Dermis microvascular lymphatic vessel endothelial cell (primary cell): ENCODE measurements at regions not wholly inside any gene's neighbourhood (a gene's known extent, or its start where the extent isn't known, plus 50 kb on each side); places are given as distances from the start of the nearest gene placed in this dataset.

ENCODE experiments used
- DNase-seq, 2 donors: peaks; one replicate each; pipeline versions ENCODE4 v3.0.0 to v3.0.0-alpha.2; 2010; ENCODE audit warnings: low read depth in 2 of 2

DNA sequence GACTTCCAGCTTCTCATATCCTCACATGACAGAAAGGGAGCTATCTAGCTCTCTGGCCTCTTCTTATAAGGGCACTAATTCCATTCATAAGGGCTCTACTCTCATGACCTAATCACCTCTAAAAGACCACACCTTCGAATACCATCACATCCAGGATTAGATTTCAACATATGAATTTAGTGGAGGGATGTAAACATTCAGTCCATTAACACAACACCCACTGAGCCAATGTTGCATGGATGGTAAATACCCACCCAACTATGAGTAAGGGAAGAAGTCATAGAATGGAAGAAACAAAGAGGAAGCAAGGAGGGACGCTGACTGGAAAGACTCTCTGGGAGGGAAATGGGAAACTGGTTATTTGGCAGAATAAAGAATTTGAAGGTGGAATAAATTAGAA is 112.6 kb upstream of the CCDC112 start:
- no peak for DNase-seq

DNA sequence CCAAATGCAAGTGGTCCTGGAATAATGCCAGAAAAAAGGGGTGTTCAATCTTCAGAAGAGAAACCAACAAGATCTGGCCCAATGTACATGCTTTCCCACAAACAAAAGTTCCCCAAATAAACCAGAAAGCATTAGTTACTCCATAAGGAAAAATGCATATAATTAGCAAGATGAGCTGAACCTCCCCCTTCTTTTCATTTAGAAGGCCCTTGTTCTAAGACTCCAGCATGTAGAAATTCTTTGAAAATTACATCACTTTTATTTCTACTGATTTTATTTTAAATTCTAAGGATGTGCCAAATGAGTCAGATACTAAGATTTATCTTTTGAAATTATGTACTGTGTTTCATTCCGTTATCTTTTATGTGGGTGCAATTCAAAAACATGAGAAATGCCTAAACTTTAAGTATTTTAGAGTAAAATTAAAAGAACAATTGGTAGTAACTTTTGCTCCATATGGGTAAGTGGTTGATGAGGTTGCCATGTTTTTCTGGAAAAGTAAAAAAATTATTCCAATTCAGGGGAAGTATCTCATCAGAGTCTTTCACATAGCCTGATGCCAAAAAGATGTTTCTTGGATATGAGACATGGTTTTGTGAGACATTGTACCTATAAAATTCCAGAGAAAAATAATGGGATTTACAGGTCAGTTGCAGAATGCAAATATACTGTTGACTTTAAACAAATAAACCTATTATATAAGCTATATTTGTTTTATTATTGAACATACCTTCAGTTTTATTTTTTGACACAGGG is 106.5 kb upstream of the CCDC112 start:
- no peak for DNase-seq

DNA sequence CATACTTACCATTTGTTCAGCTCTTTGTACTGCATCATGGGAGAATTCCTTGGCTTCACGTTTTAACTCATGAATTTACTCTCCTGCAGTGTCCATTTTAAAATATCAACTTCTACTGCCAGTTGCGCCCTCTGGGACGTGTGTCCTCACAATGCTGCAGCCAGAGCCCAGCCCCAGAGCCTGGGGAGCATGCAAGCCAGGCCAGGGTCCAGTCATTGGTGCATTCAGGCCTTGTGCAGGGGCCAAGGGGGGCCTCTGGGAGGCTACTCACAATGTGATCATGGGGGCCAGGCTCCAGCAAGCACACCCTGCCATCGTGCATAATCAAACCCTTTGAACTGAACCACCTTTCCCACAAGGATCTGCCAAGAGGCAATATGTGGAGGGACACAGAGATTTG is 105.6 kb upstream of the CCDC112 start:
- DNase-seq, result no peak

DNA sequence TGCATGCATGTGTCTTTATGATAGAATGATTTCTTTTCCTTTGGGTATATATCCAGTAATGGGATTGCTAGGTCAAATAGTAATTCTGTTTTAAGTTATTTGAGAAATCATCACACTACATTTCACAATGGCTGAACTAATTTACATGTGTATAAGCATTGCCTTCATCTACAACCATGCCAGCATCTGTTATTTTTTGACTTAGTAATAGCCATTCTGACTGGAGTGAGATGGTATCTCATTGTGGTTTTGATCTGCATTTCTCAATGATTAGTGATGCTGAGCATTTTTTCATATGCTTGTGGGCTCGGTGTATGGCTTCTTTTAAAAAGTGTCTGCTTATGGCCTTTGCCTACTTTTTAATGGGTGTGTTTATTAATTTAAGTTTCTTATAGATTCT is 102.3 kb upstream of the CCDC112 start:
- no peak for DNase-seq

DNA sequence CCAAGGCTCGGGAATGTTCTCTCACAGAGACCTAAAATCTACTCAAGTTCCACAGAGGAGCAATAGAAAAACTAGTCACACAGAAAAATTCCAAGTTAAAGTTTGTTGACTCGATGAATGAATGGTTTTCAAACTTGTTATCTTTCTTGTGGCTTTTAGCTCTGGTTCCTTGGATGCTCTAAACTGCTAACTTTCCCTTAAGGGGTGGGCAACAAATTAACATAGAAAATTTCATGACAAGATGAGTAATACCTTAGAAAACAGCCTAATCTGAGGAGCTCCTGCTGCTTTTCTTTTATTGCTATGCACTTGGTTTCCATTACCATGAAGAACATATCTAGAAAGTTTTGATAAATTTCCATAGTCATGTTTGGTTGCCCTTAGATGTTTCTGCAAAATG is 100.2 kb upstream of the CCDC112 start:
- no peak for DNase-seq

DNA sequence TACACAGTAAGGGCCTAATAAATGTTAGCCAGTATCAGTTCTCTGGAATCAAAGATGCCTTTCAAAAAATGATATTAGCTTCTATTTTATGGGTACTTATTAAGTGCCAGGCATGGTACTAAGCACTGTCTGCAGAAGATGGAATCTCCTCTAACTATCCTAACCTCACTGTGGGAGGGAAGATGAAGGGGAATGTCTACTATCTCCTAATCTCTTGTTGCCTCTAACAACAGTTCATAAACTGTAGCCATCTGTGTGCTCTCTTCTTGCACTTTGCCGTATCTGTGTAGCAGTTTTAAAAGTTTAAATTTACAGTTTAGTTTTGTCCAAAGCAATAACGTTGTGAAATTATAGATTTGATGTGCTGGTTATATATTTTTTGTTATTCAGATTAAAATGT is 99.6 kb upstream of the CCDC112 start:
- DNase-seq, result no peak

DNA sequence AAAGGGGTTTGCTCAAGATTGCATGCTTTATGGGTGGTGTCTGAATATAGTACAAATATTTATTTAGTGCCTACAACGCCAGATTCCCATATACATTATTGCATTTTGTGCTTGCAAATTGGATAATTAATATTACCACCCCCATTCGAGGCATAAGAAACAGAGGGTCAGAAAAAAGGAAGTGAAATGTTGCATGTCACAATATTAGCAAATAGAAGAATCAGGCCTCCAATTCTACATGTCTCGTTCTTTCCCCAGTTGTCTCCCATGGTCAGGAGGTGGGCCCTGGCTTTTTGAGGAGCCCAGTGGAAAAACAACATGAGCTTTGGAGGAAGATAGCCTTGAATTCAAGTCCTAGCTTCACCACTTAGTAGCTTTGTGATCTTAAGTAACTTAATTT is 98.1 kb upstream of the CCDC112 start:
- no peak for DNase-seq

DNA sequence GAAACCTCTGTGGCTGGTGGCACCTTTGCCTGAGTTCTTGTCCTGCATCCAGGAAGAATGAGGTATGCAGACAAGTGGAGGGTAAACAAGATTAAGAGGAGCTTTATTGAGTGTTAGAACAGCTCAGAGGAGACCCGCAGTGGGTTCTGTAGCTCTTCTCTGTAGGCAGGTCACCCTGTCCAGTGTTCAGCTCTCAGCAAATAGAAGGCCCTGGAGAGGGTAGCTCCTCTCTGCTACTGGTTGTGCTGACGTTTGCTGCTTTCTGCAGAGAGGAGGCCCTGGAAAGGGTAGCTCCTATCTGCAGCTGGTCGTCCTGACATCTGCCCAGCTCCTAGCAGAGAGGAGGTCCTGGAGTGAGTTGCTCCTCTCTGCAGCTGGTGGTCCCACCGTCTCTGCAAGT is 96.8 kb upstream of the CCDC112 start:
- DNase-seq, result no peak

DNA sequence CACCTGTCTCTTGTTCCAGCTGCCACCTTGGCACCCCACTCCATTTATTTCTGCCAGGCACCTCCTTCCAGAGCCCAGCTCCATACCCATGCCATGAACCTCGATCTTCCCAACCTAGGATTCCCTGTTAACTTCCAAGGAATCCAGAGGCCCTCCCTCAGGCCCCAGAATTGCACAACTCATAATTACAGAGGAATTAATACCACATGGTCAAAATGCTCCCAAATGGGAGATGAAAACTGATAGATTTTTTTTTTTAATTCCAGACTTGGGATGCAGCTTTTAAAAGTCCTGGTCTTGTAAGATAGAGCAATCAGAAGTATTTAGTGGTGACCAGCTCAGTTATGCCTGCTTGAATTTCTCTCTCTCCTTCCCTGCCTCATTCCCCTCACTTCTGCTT is 96.2 kb upstream of the CCDC112 start:
- no peak for DNase-seq

DNA sequence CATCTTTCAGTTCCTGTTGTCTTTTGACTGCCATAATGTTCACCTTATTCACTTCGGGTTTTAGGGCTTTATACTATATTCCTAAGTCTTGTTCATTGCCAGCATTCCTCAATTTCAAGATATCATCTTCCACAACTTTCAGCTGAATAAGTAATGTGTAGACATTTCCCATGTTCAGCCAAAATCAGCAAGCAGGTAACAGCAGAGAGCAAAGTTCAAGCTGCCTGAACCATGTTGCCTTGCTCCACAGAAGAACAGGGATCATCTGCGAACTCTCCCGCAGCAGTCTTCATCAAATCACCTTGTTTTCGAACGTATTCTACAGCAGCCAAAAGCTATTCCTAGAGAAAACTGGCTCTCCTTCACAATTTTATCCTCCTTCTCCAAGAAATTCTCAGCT is 95.3 kb upstream of the CCDC112 start:
- DNase-seq, result no peak

DNA sequence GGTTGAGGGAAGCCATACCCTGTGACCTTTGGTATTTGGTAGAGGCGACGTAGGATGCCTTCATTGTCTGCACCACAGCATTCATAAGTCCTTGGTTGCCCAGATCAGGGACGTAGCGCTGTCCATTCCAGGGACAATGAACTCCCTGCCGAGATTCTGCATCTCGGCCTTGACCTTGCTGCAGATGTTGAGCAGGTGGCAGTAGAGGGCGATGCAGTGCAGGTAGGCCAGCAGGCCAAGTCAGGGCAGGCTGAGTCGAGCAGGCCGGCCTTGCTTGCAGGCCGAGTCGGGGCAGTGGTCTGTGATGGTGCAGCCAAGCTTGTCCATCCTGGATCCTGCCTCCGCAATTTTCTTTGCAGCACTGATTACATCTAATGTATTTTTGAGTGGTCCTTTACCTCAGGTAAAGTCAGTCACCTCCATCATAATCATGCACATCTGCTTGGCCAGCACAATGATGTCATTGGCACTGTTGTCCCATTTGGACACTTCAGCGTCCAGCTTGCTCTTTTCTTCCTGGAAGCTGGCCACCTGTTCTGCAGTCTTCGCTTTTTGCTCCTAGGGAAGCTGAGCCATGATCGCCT is 93.4 kb upstream of the CCDC112 start:
- DNase-seq, result no peak

DNA sequence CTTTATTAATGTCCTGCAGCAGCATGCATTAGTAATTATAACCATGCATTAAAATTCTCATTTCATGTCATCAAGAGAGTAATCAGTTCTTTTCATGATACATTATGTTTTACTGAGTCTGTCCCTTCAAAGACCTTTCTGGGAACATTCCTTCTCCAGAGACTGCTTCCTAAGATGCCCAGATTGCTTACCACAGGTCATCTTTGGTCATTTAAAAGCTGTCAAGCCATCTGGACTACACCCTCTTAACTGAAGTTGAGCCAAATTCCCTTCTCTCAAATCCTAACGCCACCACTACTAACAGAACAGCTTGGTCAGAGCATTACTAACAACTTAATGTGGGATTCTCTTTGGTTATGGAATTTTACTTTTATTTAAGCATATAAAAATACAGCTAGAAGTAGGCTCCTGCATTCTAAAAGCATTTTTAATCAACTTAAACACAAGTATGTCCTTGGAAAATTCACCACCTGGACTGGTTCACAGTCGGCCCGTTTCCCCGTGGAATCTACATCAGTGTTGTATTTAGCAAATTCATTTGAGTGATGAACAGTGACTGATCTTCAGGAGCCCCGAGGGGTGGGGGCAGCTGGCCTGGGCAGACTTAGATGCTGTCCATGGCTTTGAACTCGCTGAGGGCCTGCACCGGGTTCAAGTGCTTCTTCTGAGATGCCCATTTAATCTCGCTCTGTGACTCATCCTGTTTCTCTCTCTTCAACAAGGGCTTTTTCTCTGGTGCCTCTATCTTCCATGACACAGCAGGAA is 92.8 kb upstream of the CCDC112 start:
- DNase-seq, result no peak

DNA sequence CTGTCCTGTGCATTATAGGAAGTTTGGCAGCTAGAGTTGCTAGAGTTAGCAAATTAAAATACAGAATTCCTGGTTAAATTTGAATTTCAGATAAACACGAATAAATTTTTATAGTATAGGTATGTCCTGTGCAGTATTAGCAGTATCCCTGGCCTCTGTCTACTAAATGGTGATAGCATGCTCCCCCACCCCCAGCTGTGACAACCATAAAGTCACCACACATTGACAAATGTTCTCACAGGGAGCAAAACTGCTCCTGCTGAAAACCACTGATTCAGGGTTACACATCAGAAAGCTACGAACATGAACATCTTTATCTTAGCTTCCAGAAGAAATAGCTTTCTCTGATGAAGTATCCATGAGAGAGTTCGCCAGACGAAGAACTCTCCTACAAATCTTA is 91.8 kb upstream of the CCDC112 start:
- no peak for DNase-seq

DNA sequence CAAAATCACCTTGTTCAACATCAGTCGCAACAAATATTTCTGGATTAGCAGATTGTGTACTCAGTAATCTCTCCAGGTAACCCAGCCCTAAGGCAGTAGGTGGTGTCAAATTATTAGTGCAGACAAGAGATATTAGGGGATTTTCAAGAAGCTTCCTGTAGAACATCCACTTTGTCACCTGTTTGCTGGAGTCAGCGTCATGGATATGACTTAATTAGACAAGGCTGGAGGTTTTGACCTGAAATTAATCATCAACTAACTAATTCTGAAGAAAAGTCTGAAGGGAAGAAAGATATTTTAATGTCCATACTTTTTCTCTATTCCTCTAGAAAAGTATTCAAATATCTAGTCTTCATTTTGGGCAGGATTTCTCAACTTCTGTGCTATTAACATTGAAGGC is 91.4 kb upstream of the CCDC112 start:
- DNase-seq, result no peak

DNA sequence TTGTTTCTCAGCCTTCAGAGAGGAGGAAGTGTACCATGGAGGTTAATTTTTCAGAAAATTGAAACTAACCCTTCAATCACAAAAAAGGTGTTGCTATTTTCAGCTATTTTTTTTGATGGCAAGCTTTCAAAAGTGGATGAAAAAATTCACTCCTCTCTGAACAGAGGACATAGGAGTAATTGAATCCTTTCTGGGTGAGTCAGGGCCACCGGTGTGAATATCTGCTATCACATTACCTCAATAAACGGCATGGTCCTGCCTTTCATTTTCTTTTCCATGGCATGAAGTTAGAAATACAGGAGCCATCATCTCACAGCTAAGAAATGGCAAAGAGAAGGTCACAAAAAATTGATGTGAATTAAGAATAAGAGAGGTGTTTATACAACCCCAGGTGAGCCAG is 90.2 kb upstream of the CCDC112 start:
- no peak for DNase-seq

DNA sequence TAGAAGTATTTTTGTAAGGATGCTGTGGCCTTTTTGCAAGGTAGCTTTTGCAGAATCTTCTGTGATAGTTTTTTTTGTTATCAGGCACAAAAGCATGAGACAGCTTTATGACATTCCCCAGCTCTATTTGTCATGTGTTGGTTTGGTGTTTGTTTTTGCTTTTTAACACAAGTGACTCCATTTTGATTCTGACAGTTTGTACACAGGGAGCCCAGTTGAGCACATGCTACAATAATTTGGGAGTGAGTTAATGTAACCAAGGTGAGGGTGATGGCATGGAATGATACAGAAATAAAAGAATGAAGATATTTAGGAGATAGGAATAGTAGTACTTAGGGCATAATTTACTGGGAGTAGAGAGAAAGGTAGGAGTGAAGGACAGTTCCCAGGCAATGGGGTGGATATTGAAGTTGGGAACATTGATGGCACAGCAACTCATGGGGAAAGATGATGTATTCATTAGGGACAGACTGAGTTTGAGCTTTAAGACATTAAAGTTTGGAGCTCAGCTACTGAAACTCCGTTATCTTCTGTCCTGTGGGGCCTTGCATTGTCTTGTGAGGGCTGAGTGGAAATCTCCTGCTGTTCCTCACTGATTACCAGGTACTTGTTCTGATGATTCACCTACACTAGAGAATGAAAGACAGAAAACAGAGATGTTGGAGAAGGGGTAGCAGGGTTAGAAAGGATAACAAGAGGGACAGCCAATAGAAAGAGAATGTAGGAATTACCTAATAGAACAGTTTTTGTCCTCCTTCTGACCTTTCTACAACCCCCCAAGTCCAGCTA is 88.3 kb upstream of the CCDC112 start:
- no peak for DNase-seq

DNA sequence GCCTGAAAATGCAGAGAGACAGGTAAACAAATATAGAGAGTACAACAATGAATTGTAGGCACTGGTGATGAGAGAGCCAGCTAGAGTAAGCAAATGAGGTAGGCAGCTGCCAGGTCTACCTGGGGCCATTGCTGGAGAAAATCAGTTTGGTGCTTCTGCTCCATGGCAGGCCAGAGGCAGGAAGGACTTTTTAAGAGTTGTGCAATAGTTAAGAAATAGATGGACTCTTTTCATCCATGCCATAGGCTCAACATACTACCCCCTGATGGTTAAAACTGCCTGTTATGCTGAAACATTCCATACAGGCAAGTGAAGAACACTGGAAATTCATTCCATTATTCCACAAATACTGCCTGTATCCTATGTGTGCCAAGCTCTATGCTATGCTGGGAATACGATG is 86.5 kb upstream of the CCDC112 start:
- no peak for DNase-seq

DNA sequence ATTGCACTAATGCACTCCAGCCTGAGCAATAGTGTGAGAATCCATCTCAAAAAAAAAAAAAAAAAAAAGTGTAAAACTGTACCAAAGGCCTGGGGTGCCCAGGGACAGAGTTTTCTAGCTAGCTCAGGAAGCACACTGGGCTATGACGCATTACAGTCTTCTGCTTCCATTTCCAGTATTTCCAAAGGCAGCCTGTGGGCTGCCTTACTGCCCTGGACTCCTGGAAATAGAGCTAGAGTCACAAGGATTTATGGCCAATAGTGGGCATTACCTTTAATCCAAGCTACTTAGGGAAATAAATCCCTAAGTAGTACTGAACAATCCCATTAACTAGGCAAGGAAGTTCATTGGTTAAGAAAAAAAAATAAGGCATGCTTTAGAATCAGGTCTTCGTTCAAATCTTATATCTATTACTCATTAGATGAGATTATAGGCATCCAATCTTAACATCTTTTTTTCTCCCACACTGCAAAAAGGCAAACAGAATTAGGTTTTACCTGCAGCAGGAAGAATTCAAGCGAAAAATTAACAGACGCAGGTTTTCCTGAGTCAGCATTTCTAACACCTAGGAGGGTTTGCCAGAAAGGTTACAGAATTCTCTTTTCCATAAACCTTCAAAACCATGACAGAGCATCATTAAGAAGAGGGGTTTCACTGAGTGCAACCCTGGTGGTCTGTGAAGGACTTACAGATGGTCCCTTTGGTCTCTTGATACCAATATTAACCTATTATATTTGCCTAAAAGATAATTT is 85.6 kb upstream of the CCDC112 start:
- DNase-seq, result no peak

DNA sequence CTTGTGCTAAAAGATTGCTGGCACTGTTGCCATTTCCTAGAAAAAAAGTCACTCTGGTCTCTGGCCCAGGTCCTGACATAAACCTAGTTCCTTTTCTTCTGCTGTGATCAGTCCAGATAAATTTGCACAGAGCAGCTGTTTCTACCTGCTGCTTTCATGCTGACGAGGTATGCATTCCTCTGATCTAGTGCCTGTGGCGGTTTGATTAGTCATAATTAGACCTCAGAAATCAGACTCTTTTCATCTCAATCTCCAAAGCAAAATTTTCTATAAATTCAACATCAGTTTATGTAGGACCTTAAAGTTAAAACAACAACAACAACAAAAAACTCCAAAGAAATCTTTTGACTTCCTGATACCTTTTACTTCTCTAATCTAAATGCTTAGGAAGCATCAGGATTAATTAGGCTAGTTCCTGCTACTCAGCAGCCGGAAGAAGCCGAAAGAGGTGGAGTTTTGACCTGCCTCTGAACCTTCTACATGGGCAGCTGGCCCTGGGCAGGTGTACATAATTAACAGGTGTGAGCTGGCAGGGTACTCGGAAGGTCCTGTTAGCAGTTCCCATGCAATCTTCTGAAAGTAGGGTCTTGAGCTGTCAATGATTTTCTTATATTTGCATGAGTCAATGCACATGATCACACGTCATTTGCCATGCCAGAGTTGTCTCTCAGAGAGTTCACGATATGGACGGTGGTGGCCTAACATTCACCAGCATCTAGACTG is 83.3 kb upstream of the CCDC112 start:
- no peak for DNase-seq

DNA sequence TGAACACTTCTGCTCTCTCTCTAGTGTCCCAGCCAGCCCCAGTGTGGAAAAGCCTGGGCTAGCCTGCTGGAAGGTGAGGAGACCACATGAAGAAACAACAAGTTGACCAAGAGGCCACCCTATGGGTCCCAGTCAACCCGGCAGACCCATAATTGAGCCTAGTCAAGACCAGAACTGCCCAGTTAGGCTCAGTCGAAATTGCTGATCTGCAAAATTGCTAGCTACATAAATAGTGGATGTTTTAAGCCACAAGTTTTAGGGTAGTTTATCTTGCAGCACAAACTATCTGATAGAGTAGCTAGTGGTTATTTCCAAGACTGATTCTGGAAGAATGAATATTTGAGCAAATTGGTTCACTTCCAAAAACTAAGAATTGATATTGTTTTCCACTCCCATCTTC is 82.3 kb upstream of the CCDC112 start:
- DNase-seq, result no peak
